Activated gamma-delta T cell treated with Interleukin-2 at 50 U/mL for 16 hours (primary cell): ENCODE measurements at regions not wholly inside any gene's neighbourhood (a gene's known extent, or its start where the extent isn't known, plus 50 kb on each side); places are given as distances from the start of the nearest gene placed in this dataset.

Source experiments
- DNase-seq: peaks from one replicate; pipeline ENCODE4 v3.0.0-alpha.2; 2020

DNA sequence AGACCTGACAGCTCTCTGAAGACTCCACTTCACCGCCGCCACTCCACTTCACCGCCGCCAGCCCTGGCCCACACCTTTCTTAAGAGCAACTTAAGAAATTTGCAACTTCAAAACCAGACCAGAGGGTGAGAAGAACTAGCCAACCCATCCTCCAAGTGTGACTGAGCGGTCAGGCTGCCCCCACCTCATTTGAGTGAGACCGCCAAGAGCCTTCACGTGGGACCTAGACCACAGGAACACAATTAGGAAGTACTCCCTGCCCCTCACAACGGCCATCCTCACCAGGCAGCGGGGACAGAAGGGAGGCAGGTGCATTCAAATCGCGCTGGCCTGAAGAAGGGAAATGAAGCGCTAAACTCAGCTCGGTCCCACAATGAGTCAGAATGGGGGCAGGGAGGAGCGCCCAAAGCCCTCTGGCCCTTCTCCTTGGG, 156.8 kb upstream of the BCL6 start:
- no peak for DNase-seq

DNA sequence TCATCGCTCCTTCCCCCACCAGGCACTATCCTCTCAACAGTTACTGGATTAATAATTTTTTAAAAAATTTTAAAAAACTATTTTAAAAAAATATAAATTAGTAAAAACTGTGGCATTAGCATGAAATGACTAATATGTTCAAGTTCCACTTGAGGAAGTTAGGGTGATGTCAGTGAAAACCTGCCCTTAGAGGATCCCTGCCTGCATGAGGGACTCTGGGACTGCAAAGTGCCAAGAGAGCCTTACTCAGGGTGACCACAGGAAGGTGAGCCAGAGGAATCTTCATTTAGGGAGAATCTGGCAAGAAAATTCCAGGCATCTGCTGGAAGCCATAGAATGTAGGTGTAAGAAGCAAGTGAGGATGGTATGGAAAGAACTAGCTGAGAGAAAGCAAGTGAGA, 157.7 kb upstream of the BCL6 start:
- no peak for DNase-seq

DNA sequence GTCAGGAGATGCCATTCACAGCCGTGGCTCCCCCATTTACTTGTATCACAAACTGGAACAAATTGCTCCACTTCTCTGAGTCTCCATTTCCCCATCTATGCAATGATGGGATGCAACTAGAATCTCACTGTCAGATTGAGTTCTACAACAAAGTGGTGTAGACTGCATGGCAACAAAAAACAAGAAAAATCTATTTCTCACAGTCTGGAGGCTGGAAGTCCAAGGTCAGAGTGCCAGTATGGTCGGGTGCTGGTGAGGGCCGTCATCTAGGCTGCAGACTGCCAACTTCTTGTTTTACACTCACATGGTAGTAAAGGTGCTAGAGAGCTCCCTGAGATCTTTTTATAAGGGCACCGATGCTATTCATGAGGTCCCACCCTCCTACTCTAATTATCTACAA, 158.4 kb upstream of the BCL6 start:
- no peak for DNase-seq

DNA sequence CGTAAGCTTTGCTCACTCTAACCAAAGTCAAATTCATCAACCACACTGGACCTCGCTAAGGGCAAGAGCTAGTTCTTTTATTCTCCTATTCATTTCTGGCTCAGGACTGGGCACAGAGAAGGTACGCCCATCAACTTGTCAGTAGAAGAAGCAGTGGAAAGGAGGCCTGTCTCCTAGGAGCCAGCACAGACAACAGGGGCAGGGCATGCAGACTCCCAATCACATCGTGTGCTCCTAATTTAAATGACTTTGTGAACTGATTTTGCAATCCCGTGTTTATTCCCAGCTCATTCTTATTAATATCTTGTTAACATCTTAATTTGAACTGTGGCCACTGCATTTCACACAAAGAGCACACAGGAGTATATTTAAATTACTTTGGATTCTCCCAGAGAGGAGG, 161.1 kb upstream of the BCL6 start:
- DNase-seq: no peak

DNA sequence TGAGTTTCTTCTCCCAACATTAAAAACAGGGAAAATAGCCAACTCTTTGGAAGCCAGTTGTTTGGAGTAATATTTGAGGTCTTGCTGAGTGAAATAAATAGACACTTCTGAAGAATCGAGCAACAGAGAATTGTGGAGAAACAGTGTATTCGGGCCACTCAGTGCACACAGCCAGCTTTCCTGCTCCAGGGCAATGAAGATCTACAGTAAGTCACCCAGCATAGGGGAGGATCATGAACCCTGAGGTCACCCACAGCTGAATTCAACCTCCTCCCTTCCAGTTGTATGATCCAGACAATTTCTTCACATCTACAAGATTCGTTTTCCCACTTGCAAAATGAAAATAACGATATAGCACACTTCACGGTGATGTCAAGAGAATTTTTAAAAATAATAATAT, 161.7 kb upstream of the BCL6 start:
- DNase-seq: no peak

DNA sequence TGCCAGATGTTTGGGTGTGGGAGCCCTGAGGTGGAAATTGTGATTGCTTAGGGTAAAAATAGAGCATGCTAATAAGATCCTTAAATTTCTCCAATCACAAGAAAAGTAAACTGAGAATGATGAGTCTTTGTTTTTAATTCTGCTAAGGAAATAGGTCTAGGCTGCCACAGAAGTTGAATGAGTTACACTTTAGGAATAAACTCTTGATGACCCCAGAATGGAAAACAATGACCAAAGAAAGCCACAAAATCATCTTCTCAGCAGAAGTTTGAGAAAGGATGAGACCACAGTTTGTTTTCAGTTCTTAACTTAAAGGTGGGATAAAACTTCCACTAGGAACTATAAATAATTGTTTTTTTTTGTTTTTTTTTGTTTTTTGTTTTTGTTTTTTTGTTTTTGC, 164.6 kb upstream of the BCL6 start:
- no peak for DNase-seq

DNA sequence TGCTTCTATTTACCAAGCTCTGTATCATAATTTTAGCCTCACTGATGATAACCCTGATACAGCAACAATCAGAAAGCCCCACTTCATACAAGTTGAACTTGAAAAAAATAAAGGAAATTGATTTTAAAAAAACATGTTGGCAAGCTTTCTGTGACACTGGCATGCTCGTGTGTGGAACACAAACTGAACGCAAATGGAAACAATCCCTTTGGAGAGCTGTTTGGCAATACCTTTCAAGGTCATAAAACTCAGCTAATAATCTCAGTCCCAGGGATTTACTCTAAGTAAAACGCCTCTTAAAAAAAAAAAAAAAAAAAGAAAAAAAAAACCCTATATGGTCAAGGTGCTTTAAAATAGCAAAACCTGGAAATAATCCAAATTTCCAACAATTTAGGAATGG, 166.7 kb upstream of the BCL6 start:
- DNase-seq: no peak

DNA sequence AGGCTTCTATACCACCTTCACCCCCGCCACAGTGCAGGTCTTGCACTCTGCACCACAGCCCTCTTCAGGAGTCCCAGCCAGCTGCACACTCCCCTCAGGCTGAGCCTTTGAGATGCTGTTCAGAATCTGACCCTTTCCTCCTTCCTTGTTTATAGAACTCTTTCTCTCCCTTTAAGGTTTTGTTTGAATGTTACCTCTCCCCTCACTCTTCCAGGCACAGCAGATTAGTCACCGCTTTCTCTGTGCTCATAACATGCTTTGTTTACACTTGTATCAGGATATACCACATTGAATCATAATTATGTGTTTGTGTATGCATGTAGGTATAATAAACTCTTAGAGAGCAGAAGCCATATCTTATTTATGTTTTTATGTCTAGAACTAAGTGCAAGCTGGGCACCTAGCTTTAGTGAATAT, 168.4 kb upstream of the BCL6 start:
- no peak for DNase-seq

DNA sequence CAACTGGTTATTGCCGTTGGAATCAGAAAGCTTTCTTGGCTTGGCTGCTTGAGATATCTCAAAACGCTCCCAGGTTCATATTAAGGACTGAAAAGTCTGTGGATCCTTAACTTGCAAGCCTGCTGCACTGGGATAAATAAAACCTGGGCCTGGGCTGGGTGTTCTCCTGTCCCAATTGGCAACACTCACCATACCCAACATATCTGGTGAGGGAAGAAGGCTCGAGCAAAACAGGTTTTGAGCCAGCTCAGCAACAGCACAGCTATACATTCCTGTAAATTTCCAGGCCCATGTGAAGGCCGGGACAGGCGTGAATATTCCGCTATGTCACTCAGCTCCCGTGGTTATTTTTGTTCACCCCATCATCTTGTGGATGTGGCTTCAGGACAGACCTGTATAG, 169.0 kb upstream of the BCL6 start:
- DNase-seq: no peak

DNA sequence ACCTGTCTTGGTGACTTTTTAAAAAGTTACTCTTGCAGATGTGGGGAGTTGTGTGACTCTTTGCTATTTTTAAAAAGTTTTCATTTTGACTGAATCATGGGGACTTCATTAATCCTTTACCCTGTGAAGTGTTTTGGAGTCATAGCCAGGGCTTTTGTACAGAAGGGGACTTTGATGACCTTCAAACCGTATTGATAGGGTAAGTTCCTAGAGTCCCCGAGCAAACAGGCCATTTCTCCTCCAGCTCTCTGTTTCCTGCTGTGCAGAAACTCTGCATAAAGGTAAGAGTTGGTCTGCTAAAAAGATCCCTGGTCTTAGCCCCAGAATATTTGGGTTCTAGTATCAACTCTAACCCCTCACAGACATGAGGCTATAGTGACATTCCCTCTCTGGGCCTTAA, 170.8 kb upstream of the BCL6 start:
- DNase-seq: no peak

DNA sequence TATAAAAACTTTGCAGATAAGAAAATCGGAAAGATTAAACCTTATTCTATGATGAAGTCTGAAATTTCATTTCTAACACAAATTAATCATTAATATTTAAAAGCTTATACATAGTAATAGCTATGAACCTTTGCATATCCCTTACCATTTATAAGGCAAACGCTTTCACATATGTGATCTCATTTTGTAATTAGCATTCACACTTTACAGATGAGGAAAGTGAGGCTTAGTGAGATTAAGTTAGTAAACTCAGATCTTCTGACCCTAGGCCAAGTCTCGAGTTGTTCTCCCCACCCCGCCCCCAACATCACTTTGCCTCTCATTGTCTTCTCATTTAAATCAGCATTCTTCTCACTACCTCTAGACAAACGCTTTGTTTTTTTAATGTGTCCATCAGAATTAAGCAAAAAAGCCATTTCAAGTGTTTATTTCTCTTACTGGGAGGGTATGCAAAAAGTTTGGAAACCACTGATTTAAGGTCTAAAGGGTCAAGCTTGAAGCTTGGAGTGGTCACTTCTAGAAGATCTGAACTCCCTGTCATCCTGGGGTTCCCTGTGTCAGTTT, 172.9 kb upstream of the BCL6 start:
- no peak for DNase-seq

DNA sequence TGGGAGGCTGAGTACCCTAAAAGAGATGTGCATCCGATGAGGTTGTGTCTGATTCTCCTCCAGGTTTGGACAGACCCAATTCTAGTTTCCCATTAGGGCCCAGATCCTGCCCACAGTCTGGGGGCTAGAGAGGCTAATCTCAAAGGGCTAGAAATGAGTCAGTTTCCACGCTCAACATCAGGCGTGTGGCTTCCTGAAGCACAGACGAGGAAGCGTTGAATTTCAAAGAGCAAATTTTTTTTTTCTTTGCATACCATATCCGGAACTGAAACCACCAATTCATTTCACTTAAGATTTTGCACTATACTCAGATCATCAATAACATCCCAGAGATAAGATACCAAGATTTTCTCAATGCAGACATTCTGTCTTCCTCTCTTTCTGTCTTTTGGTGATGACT, 173.8 kb upstream of the BCL6 start:
- DNase-seq: peak; percentile 54

DNA sequence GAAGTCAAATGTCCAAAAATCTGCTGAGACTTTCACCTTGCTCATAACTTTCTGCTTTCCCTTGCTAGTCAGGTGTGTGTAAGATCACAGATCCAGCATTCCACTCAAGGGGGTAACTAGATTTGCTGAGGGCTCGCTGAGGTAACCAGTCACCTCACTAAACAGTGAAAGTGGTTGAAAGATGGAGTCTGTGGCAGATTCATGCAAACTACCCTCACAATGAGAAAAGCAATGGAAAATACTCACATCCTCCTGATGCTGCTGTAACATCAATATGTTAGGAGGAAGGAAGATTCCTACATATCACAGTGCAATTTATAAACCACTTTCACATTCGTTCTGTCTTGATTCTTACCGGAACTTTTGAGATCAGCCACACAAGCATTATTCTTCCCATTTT, 174.3 kb upstream of the BCL6 start:
- no peak for DNase-seq

DNA sequence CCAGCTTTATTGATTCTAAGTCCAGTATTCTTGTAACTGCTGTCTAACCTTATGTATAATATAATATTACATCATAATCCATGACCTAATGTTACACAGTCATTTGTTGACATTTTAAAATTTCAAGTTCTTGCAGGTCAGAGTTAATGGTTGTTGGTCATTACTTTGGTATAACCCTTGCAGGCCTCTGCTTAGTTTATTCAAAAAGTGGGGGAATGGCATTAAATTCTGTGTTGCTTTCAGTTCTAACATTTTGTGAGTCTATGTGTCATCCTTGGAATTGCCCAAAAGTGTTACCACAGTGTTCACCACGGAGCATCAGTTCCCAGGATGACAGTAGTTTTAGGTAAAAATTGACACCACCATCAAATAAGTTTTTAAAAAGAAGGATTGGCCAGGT, 174.8 kb upstream of the BCL6 start:
- no peak for DNase-seq

DNA sequence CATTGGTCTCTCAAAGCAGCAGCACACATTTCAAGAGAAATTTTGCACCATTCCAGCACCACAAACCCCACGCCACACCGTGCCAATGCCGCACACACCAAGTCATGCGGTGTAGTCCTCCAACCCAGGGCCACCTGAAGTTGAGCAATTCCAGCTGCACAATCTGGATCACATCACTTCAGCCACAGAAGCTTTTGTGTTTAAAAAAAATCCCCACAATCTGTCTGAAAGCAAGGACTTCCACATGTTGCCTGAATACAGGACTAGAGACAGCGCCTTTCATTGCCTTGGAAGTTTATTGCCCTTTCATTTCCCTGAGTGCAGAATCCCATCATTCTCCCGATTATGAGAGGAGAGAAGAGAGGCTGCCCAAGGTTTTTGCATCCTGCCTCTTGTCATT, 175.6 kb upstream of the BCL6 start:
- no peak for DNase-seq

DNA sequence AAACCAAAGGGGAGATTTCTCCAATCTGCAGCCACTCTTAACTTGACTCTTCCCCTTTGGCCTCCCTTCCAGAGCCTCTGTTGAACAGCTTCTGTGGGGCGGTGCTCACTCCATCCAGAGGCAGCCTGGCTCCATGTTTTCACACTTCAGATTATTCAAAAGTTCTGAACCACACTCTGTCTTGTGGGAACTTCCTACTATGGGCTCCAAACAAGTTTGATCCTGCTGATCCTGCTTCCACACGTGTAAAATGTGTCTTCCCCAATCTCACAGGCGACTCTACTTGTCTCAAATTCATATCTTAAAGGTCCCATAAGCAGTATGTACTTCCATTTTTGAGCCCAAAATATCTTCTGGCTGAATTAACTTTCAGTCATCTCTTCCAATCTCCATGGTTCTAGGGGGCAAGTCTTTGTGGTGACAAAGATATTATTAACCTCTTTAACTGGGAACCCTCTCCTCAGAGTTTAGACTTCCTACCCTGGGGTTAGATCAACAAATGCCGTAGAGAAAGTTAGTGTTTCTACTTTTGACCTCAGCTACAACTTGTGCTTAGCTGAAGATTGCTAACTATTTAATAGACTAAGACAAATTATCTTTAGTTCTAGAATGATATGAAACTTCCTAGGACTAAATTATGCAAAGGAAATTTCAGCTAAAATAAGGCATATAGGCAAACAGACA, 176.3 kb upstream of the BCL6 start:
- no peak for DNase-seq

DNA sequence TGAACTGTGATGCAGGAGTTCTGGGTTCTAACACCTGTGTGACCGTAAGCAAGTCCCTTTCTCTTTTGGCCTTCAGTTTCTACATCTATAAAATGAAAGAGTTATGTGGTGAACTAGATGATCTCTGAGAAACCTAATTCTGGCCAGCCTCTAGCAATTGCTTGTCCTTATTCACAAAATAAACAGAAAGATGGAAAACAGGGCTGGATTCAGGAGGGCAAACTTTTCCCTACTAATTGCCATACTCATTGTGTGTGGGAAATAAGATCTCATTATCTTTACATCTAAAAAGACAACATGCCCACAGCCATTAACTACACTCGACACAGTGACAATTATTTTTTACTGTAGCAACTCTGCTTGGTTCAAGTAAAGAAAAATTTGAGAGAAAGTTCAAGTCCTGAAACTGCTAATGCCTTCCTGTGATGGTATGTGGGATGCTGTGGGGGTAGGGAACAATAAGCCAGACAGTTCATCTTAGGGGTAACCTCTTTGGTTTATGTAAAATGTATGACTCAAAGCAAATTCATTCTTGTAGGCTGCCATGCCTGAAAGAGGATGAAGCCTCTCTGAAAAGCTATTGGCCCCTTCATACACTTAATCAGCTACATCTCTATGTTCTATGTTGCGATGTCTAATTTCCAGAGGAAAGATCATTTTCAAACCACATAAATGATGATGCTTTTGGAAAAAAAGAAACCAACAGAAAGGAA, 177.6 kb upstream of the BCL6 start:
- DNase-seq: no peak

DNA sequence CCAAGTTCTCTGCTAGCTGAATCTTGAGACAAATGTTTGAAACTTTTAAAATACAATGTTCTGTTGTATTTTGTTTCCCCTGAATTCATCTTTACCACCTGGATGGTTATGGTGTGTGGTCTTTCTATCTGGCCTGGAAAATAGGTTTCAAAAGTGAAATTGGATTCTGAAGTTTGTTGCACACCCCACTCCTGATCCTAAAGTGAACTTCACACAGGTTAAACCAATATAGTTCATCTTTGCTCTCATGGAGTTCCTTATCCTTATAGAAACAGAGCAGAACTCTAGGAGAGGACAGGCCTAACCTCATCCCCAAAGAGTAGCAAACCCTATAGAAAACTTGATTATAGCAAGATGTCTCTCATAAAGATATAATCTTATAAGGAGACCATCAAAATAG, 179.4 kb upstream of the BCL6 start:
- no peak for DNase-seq

DNA sequence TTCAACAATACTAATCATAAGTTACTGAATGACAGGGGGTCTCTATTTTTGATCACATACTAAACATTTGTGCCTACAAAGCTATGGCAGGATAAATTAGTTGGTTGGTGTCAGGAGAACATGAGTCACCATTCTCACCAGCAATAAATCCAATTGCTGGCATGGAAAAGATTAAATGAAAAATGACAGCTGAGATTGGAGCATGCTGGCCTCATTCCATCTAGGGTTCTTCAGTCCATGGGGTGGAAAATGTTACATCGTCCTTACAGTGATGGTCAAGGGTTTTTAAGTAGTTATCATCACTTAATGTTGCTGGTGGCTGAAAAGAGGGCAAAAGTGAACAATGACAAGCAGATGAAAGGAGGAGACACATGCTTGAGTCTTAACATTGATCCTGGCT, 180.1 kb upstream of the BCL6 start:
- no peak for DNase-seq

DNA sequence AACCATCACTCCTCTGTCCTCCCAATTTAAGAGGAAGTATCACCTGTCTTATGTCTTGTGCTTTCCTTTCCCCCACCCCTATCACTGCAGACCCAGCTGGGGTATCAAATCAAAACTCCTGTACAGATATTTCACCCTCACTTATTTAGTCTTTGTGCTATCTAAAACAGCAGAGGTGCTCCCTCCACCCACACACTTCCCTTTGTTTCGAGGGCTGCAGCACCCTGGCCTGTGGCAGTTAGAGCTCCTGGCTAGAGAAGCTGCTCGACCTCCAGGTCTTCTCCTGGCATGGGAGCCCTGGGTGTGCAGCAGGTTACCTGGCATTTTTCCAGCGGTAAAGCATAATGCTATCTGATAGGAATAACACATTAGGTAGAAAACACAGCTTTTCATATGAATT, 181.4 kb upstream of the BCL6 start:
- no peak for DNase-seq

DNA sequence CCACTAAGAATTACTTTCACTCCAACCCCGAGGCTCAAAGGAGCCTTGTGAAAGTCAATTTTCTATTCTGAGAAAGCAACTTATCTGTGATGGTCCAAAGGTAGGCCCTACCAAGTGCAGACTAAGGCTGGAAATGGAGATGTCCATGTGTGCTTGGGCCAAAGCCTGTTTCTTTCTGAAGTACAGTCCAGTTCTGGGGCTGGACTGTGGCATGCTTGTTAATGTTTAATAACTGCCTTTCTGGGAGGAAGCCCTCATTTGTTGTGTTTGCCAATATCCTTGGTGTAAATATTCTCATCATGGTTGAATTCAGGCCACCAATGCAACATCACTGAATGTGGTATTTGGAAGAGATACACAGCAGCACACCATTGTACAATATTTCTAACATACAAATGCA, 182.3 kb upstream of the BCL6 start:
- no peak for DNase-seq

DNA sequence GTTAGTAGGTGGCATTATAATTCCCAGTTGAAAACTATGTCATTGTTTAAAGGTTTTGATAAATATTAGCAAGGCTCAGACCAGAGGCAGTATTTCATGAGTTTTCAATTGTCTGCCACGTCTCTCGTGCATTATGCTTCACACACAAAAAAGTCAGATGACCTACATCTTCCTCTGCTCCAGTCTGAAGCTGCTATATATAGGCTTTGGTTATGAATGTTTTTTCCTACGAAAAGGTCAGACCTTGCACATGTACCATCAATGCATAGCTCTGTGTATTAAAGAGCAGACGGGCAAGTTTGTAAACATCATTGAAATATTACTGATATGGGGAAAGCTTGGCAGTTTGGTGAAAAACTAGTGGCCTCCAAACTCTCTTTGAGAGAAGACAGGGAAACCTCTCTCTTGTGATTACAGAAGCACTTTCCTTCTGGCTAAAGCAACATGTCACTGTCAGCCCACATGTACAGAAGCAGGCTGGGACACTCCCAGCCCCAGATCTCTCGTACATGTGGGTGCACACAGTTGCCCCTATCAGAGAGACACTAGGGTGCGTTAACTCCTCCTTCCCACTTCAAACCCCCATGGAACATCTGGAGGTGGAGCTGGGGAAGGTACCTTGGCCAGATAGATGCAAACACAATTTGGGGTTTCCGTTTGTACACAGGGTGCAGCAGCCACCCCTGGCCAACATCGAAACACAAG, 184.0 kb upstream of the BCL6 start:
- DNase-seq: no peak

DNA sequence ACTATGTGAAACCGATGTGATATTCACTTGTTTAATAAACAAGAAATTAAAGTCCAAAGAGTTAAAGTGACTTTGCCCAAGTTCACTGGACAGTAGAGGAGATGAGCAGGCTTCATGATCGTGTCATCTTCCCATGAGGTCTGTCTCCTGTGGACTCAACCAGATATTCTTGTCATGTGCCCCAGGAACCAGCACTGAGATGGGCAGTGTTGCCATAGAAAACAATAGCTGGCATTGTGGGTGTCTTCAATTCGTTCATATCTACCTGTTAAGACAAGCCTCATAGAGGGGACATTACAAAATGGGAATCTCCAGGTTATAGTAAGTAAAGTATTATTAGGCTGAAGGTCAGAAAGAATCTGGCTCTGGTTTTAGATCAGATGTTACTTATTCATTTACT, 184.8 kb upstream of the BCL6 start:
- DNase-seq: no peak

DNA sequence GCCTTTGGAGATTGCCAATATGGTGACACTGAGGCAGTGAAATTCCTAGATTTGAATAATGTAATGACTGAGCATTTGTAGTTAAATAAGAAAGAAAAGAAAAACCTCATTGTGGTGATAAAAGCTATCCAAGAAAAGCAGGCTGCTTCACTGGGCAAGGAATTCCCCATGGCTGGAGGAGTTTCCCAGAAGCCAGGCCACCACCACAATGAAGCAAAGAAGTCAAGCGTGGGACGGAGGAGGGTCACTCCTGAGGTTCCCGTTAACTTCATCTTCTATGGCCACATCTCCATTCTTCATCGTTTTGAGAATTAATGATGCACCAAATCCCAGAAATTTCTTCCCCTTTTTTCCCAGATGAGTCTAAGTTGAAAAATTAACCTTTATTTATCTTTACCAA, 185.8 kb upstream of the BCL6 start:
- DNase-seq: no peak
